ENCODE measurements at regions not wholly inside any gene's neighbourhood (a gene's known extent, or its start where the extent isn't known, plus 50 kb on each side); places are given as distances from the start of the nearest gene placed in this dataset.
A peak's percentile ranks its signal among the peaks of the same experiment; 100 is the strongest.

GRCh38 chr6:91127752-91128151, 540.9 kb upstream of the MAP3K7 start:
- DNase-seq (ENCODE audit: low spot score) = no peak

GRCh38 chr6:91126876-91127275, 540.0 kb upstream of the MAP3K7 start:
- DNase-seq (ENCODE audit: low spot score) = no peak

GRCh38 chr6:91117550-91117949, 530.7 kb upstream of the MAP3K7 start:
- no peak for DNase-seq (ENCODE audit: low spot score)

GRCh38 chr6:91114123-91114708, 527.3 kb upstream of the MAP3K7 start:
- no peak for DNase-seq (ENCODE audit: low spot score)

DNA sequence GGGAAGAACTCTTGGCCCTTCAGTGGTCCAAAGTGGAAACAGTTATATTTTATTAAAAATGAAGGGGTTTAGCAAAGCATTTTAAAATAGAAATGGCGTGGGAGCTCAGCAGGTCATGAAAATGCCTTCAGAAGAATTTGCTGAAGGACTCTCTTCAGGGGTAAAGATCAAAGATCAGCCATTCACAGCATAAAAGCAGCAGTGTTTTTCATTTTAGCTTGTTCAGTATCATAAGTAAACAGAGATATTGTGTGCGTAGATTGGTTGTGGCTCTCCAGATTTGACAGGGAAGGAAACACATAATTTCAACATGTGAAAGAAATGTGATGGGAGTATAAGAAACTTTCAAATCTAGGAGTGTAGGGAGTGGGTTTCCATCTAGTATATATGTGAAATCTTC, 519.2 kb upstream of the MAP3K7 start:
- no peak for DNase-seq (ENCODE audit: low spot score)

DNA sequence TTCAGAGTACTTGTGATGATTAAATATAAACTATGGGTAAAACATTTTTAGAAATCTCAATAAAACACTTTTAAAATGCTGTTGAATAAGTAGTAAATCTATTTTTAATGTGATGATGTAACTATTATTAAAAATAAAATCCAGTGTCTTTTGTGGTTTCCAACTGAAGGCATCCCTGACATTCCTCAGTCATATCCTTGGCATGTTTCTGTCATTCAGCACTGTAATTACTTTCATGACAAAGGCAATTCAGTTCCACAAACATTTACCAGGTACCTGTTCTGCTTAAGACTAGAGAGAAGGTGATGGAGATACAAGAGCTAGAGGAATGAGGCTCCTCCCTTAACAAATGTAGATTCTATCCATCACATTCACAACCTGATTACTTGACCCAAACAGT, 518.7 kb upstream of the MAP3K7 start:
- no peak for DNase-seq (ENCODE audit: low spot score)

- no peak for DNase-seq (ENCODE audit: low spot score)
Observed at GRCh38 chr6:91099479-91099878, 512.6 kb upstream of the MAP3K7 start.

DNA sequence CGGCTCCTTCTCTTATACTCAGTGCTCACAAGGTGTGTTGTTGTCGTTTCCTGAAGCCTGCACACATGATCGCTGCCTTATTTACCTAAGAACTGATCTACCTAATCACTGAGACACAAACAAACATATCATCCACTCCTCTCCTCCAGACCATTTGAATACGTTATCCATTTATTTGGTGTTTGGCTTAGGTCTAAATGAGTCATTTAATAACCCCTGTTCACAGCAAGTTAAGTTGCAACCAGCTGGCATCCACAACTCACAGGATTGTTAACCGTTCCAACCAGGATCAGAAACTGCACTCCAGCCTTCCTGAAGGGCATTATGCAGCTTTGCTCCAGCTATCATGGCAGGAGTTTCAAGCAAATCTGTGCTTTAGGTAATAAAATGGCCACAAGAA, 511.1 kb upstream of the MAP3K7 start:
- DNase-seq (ENCODE audit: low spot score) = no peak

DNA sequence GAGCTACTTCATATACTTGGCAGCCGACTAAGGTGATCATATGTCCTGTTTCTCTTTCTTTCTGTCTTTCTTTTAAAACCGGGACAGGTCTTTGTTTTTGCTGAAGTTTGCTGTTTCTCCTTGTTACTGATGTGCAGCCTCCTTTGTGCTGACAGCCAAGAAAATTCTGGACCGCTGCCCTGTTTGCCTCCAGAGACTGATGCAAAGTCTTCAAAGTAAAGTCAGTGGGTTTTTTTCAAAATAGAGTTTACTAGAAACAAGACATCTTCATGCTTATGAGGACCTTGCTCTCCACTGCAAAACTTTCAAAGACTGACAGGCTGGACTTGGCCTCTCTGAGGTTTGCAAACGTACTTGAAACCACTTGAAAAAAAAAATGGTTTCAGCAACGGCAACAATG, 510.5 kb upstream of the MAP3K7 start:
- DNase-seq (ENCODE audit: low spot score) = no peak

DNA sequence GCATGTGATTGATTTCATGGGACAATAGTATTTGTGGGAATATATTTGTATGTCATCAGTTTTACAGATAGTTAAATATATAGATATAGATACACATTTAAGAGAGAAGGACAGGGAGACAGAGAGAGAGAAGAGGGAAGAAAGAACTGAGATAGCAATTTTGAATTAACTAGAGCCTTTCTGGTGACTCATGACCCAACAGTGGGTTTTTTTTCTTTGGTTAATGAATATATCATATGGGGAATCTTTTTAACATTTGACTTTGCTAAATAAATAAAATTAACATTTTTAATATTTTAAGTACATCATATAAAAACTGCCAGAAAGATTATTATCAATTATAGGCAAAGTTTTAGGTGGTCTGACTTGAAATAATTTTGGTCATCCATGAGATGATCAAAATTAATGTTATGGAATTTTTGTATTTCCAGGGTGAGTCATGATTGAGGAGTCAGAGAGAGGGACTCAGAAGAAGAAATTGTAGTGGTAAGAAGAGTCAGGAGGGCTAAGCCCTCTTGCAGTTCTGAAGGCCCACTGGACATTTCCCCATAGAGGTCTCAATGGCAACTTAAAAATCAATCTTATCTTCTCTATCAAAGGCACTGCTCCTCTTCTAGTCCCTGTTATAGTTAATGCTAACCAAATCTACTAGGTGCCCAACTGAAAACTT, 508.1 kb upstream of the MAP3K7 start:
- DNase-seq (ENCODE audit: low spot score) = no peak

DNA sequence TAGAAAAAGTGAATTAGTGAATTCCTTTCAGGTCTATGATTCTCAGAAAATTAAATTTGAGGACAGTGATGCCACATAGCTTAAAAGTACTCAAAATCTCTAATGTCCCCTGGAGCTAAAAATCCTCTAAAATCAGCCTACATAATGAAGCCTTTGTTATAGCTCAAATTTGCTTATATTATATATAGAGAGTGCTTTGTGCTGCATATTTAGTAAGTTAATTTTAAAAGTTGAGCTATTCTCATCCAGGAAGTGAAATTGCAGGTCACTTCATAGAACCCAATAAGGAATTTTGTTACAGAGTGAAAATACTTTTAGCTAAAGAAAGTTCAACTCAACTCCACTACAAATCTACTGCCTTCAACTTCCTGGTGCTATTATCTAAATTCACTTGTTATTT, 507.5 kb upstream of the MAP3K7 start:
- DNase-seq (ENCODE audit: low spot score) = no peak

DNA sequence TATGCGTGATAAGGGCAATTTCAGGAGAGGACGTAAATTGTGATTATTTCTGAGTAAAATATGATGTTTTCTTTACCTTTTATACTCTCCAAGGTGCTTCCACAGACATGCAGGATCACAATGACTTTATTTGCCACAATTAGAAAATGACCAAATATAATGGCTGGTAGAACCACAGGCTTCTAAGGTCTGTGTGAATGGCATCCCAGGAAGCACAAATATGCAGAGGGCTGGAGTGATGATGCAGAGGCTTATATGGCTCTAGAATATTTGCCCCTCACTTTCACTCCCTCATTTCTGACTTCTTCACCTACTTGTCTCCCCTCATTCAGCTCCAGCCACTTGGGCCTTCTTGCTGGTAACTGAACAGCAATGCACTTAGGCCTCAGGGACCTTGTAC, 502.1 kb upstream of the MAP3K7 start:
- no peak for DNase-seq (ENCODE audit: low spot score)

- DNase-seq (ENCODE audit: low spot score) = no peak
Observed at GRCh38 chr6:91088515-91088914, 501.6 kb upstream of the MAP3K7 start.

DNA sequence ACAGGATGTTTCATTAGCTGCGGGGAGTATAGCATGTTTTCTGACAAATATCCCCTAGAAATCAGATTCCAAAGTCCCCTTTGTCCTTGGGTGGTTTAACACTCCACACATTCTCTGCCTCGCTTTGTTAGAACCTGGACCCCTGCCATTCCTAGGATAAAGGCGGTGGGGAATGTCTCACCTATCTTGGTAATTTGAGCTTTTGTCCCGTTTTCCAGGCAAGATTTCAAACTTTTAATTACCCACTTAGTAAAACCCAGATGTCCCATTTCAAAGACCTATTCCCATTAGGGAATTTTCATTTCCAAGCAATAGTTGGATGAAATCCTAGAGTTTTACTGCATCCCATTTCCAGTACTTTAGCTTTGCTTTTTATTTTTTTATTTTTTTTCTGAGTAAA, 501.0 kb upstream of the MAP3K7 start:
- no peak for DNase-seq (ENCODE audit: low spot score)

DNA sequence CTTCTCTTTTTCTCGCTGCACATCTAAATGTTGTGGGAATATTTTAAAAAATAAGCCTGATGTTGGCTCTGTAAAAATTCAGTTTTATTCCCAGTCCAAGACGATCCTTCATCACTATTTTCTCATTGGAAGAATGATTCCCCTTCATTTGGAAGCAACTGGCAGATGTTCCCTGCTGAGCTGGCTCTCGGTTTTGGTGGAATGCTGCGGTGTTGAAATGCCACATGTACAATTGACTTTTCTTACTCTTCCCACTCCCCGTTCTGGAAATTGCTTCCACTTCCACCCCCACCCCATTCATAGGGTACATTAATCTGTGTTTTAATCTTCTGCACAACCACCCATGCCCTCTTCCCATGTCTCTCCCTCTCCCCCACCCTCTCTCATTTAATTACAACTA, 496.3 kb upstream of the MAP3K7 start:
- DNase-seq (ENCODE audit: low spot score) = no peak

GRCh38 chr6:91082311-91082832, 495.5 kb upstream of the MAP3K7 start:
- DNase-seq (ENCODE audit: low spot score) = peak; percentile 57

DNA sequence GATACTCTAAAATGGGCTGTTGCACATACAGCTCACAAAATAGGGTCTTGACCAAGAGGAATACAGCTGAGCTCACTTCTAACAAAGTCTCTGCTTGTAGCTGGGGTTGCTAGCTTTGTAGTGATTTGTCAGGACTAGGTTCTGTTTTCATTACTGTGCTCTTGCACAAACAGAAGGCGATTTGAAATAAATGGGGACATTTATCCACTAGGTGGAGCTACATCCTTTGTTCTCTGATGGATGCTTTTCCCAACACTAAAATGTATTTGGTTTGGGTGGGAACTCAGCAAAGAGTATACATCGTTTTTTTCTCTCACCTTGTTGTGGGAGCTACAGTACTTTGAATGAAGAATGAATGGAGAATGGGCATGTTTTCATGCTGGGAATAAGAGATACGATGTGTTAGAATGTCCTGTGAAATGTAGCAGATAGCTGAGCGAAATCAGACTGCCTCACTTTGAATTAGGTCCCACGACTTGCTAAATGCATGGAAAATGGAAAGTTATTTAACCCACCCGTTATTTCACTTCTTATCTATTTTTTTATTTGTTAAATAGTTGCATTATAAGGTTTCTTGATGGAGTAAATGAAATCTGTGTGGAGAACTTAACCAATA, 494.7 kb upstream of the MAP3K7 start:
- no peak for DNase-seq (ENCODE audit: low spot score)

GRCh38 chr6:91080871-91081270, 494.0 kb upstream of the MAP3K7 start:
- DNase-seq (ENCODE audit: low spot score) = no peak

DNA sequence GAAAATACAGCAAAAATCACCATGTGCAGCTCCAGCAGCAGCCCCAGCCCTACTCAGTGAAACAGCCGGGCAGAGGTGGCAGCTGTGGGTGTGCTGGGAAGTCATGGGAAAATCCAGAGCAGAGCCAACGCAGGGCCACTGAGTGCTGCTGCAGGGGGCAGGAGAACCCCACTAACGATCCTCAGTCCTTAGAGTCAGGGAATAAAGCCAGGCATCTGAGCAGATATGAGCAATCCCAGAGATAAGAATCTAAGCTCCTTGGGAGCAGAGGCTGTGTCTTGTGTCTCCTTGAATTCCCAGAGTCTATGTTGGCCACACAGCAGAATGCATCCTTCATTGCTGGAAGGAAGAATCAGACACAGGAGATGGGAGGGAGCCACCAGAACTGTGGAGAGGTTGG, 493.1 kb upstream of the MAP3K7 start:
- DNase-seq (ENCODE audit: low spot score) = no peak

DNA sequence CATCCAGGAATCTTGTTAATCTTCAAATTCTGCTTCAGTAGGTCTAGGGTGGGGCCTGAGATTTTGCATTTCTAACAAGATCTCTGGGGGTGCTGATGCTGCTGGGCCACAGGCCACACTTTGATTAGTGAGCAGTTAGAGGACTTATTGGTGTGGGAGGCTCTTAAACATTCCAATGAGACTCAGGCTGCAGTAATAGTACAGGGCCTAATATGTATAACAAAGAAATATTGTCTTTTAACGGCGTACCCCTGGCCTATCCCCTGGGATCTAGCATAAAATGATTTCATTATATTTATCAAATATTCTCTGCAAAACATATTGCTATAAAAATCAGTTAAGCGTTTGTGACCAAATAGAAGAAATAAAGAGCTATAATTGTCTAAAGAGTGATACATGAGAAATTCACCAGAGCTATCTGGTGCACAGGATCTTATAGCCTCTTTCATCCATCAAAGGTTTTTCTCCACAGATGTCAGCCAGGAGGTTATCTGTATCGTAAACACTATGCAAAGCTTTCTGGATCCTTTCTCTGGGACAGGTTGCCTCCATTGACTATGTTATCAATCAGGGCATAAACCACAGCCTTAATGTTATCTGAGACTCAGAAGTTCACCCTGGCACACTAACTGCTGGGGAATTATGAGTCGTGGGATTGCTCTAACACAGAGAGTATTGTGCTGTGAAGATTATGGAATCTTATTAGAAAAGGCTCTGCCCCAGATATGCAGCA, 488.5 kb upstream of the MAP3K7 start:
- no peak for DNase-seq (ENCODE audit: low spot score)

DNA sequence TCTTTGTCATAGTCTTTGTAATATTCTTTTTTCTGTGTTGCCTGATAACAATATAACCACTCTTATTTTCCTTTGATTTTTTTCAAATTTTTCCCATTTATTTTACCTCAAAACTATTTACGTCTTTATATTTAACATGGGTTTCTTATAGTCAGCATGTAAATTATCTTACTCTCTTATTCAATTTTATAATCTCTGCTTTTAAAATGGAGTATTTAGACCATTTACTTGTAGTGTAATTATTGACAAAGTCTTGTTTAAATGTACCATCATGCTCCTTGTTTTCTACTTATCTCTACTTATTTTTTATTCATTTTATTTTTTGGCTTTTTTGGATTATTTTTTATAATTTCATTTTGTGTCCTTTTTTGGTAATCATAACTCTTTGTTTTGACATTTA, 476.5 kb upstream of the MAP3K7 start:
- DNase-seq (ENCODE audit: low spot score) = no peak

DNA sequence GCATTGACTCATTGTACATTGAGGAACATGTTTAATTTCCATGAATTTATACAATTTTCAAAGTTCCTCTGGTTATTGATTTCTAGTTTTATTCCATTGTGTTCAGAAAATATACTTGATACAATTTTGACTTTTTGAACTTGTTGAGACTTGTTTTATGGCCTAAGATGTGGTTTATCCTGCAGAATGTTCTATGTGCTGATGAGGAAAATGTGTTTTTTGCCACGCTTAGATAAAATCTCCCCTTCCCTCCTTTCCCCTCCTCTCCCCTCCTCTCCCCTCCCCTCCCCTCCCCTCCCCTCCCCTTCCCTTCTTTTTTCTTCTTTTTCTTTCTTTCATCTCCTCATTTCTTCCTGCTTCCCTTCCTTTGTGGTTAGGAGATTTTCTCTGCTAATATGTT, 470.8 kb upstream of the MAP3K7 start:
- no peak for DNase-seq (ENCODE audit: low spot score)

GRCh38 chr6:91055959-91056358, 469.1 kb upstream of the MAP3K7 start:
- DNase-seq (ENCODE audit: low spot score) = no peak

All from ecto neural progenitor cell (in vitro differentiated cells).